Progenitor cell of endocrine pancreas (in vitro differentiated cells): ENCODE measurements at regions not wholly inside any gene's neighbourhood (a gene's known extent, or its start where the extent isn't known, plus 50 kb on each side); places are given as distances from the start of the nearest gene placed in this dataset.

Experiments used
- DNase-seq: peaks from one replicate; pipeline ENCODE4 v3.0.0; 2021; ENCODE audit warnings: low spot score; ENCODE audit not compliant: unreplicated experiment
- H3K27ac Mint-ChIP-seq: 2 replicates; pipeline ENCODE4 v1.8.0; 2021; ENCODE audit warnings: mild to moderate bottlenecking, moderate library complexity, mixed read lengths
- H3K27me3 Mint-ChIP-seq: 2 replicates; pipeline ENCODE4 v1.8.0; 2021; ENCODE audit warnings: mixed read lengths
- H3K36me3 Mint-ChIP-seq: 2 replicates; pipeline ENCODE4 v1.8.0; 2022; ENCODE audit warnings: mixed read lengths; ENCODE audit not compliant: insufficient read depth
- H3K4me1 Mint-ChIP-seq: 2 replicates; pipeline ENCODE4 v1.8.0; 2021; ENCODE audit warnings: low read depth, mixed read lengths
- H3K4me3 Mint-ChIP-seq: 2 replicates; pipeline ENCODE4 v1.8.0; 2021; ENCODE audit warnings: low read depth, mild to moderate bottlenecking, moderate library complexity, mixed read lengths
- H3K9me3 Mint-ChIP-seq: 2 replicates; pipeline ENCODE4 v1.8.0; 2021; ENCODE audit warnings: low read depth, mixed read lengths
- TF ChIP-seq, protein P1 (sequence below): fragments of 200-600 bp; sonication (generic); IDR thresholded peaks from one replicate; pipeline ENCODE4 v1.5.0; 2021; ENCODE audit warnings: antibody characterized with exemption, mild to moderate bottlenecking; ENCODE audit not compliant: unreplicated experiment

DNA sequence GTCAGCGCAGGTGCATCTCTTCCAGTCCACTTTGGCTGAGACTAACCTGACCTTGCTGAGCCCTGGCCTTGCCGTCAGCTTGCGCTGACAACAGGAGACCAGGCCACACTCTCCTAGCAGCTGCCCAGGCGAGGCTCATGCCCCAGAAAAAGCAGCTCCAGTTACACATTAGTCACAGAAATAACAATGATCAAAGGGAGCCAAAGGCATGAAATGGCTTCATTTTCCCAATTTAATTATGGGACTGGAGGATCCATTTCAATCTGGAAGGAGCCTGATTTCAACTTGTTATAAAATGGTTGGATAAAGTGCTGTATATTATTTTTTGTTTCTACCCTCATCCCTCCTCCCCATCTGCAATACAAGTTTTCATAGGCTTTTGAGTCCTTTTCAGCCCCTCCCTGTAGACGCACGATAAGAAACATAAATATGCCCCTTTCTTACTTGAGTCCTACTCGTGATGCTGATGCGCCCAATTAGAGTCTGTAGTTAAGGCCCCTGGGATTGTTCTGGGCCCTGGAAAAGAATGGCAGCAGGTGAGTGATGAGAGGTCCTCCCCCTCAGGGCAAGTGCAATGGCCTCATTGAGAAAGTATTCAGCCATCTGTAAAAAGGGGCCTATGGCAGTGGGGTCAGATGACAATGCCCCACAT is 376.0 kb downstream of the C12orf75 start:
- Mint-ChIP-seq H3K27ac (no peak overlapping the region), H3K36me3 (no peaks in the 10 kb centered on the region), H3K9me3 (no peaks in the 10 kb centered on the region), H3K4me3 (no peak overlapping the region), H3K27me3 (no peaks in the 10 kb centered on the region), H3K4me1 (peaks cover 8% of the 10 kb centered on the region)
- DNase-seq = no peak
- TF ChIP-seq, protein P1, sequence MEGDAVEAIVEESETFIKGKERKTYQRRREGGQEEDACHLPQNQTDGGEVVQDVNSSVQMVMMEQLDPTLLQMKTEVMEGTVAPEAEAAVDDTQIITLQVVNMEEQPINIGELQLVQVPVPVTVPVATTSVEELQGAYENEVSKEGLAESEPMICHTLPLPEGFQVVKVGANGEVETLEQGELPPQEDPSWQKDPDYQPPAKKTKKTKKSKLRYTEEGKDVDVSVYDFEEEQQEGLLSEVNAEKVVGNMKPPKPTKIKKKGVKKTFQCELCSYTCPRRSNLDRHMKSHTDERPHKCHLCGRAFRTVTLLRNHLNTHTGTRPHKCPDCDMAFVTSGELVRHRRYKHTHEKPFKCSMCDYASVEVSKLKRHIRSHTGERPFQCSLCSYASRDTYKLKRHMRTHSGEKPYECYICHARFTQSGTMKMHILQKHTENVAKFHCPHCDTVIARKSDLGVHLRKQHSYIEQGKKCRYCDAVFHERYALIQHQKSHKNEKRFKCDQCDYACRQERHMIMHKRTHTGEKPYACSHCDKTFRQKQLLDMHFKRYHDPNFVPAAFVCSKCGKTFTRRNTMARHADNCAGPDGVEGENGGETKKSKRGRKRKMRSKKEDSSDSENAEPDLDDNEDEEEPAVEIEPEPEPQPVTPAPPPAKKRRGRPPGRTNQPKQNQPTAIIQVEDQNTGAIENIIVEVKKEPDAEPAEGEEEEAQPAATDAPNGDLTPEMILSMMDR = no peak

DNA sequence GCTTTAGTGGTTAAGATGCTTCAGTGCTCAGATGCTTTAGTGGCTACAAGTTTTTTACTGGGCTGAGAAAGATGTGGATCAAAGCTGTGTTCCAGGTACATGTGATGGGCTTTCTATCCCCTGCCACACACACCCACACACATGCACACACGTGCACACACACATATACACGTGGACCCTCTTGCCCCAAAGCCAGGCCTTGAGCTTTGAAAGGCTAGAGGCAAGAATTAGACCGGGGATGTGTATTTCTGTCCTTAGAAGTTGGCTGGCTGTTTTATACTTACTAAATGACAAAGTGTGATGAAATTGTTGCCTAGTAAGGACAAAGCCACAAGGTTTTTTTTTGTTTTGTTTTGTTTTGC is 376.5 kb downstream of the C12orf75 start:
- Mint-ChIP-seq H3K36me3 (no peaks in the 10 kb centered on the region), H3K4me1 (peaks cover 6% of the 10 kb centered on the region), H3K9me3 (no peaks in the 10 kb centered on the region), H3K27me3 (no peaks in the 10 kb centered on the region), H3K27ac (no peak overlapping the region), H3K4me3 (no peak overlapping the region)
- DNase-seq = no peak
- TF ChIP-seq, protein P1 = no peak

DNA sequence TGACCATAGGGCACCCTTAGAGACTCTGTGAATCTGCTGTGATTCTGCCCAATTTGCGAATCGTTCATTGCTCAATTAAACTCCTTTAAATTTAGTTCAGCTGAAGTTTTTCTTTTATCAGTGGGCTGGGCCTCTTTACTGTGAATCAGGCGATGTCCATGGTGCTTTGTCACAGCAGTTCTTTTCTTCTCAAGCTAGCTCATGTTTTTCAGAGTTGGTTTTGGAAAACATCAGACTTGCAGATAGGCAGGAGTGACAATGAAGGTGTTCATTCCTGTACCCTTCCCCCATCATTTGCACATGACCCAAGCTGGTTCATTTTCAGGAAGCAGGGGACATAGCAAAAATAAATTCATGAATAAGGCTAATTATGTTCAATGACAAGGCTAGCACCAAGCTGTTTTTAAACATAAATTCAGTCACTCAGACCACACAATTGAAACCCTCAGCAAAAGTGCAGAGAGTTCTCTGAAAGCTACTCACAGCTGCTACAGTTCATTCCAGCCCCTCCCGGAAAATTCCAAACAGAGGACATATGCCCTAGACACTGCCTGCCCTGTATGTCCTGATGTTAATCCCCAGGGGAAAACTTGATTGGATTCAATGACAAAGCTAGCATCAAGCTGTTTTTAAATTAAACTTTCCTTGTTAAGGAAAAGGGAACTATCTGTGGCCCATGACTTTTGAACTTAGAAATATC is 383.3 kb downstream of the C12orf75 start:
- TF ChIP-seq, protein P1 = no peak
- no peak overlapping the region for H3K27ac Mint-ChIP-seq

DNA sequence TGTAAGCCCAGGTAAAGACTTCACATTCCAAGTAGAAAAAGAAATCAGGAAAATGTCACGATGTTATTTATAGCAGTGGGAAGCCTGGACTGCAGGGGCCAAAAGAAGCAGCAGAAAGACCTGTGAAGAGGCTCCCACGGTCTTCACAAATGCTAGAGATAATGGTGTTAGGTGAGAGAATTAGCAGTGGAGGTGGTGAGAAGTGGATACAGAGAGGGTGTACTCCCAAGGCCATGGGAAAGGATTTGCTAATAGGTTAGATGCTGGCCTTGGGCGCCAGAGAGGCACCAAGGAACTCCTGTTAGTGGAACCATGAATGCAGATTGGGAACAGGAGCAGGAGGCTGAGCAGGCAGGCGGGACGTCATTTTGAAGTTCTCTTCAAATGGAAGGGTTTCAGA is 386.1 kb downstream of the C12orf75 start:
- TF ChIP-seq, protein P1 = no peak
- peaks cover 10% of the 10 kb centered on the region for H3K4me1 Mint-ChIP-seq
- DNase-seq = no peak
- H3K27me3 Mint-ChIP-seq = peaks cover 18% of the 10 kb centered on the region
- no peak overlapping the region for H3K4me3 Mint-ChIP-seq
- H3K27ac Mint-ChIP-seq = no peak overlapping the region
- H3K9me3 Mint-ChIP-seq = peaks cover 7% of the 10 kb centered on the region
- no peaks in the 10 kb centered on the region for H3K36me3 Mint-ChIP-seq

More for the DNA sequence above, 383.3 kb downstream of the C12orf75 start:
- peaks cover 18% of the 10 kb centered on the region for H3K27me3 Mint-ChIP-seq
- no peak overlapping the region for H3K4me3 Mint-ChIP-seq
- H3K9me3 Mint-ChIP-seq = peaks cover 7% of the 10 kb centered on the region
- H3K4me1 Mint-ChIP-seq = peaks cover 5% of the 10 kb centered on the region
- no peaks in the 10 kb centered on the region for H3K36me3 Mint-ChIP-seq
- no peak for DNase-seq

DNA sequence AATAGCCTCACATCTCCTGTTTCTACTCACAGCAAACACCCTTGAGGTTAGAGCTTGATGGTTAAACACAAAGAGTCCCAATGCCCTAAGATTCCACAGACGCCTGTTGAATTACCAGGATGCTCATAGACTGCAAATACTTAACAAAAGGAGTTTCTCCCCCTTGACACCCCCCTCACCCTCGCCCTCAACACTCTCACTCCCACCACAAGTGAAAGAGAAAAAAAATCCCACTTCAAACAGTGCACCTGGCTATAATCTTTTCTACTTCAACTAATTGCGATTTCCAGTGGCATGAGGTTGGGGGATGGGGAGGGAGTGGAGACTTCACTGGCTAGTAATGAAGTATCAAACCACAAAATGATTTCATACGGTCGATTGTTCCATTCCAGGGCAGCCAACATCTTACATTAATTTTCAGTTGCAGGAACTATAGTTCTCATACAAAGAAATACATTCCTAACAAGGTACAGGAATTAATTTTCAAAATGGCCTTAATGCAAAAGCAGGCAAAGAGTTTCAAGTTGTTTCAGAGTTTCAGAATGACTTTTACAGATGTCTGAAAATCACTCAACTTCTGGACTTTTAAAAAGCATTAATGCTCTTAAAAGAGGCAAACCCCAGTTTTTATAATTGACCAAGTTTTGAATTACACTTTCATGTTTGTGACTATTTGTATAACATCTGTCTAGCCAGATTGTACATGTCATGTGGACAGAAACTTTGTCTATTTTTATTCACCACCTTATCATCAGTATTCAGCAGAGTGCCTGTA is 390.7 kb downstream of the C12orf75 start:
- H3K27ac Mint-ChIP-seq = no peak overlapping the region
- no peak overlapping the region for H3K4me3 Mint-ChIP-seq
- TF ChIP-seq, protein P1 = no peak
- peaks cover 12% of the 10 kb centered on the region for H3K27me3 Mint-ChIP-seq
- H3K4me1 Mint-ChIP-seq = peaks cover 10% of the 10 kb centered on the region
- H3K9me3 Mint-ChIP-seq = peaks cover 7% of the 10 kb centered on the region
- DNase-seq = no peak
- no peaks in the 10 kb centered on the region for H3K36me3 Mint-ChIP-seq
